WTC11 (cell line): ENCODE measurements at regions not wholly inside any gene's neighbourhood (a gene's known extent, or its start where the extent isn't known, plus 50 kb on each side); places are given as distances from the start of the nearest gene placed in this dataset.

ENCODE experiments used
- ATAC-seq: fragments of 200-7000 bp; cut with Tn5 transposase; 2 replicates; pipeline ENCODE4 v1.10.0; 2021; ENCODE audit warnings: mild to moderate bottlenecking, moderate library complexity
- CTCF ChIA-PET: fragments of 300-600 bp; sonication (Branson Sonifier 250); formaldehyde crosslinking; loops from one replicate; lab custom pipeline; 2021; ENCODE audit warnings: antibody characterized with exemption; lab: Charles Lee
- POLR2A ChIA-PET: fragments of 350-600 bp; sonication (Branson Sonifier 250); formaldehyde crosslinking; loops from one replicate; lab custom pipeline; 2021; ENCODE audit warnings: antibody characterized with exemption; lab: Charles Lee
- DNase-seq: peaks from one replicate; pipeline ENCODE4 v3.0.0; 2021; ENCODE audit warnings: low spot score
- H3K27ac Mint-ChIP-seq: 2 replicates; pipeline ENCODE4 v1.8.0; 2021; ENCODE audit warnings: mixed read lengths
- H3K27me3 Mint-ChIP-seq: 2 replicates; pipeline ENCODE4 v1.8.0; 2021; ENCODE audit warnings: low read depth, mild to moderate bottlenecking, moderate library complexity, mixed read lengths
- H3K36me3 Mint-ChIP-seq: 2 replicates; pipeline ENCODE4 v1.8.0; 2021; ENCODE audit warnings: mixed read lengths
- H3K4me1 Mint-ChIP-seq: 2 replicates; pipeline ENCODE4 v1.8.0; 2022; ENCODE audit warnings: mixed read lengths
- H3K4me3 Mint-ChIP-seq: 2 replicates; pipeline ENCODE4 v1.8.0; 2021; ENCODE audit warnings: mild to moderate bottlenecking, moderate library complexity, mixed read lengths
- H3K9me3 Mint-ChIP-seq: 2 replicates; pipeline ENCODE4 v1.8.0; 2021; ENCODE audit warnings: mixed read lengths
- AR ChIP-seq: fragments of 250-450 bp; sonication (Bioruptor Pico); IDR thresholded peaks from 2 replicates; pipeline ENCODE4 v1.9.0; 2021; ENCODE audit warnings: mild to moderate bottlenecking
- ATF1 ChIP-seq: sonication (generic); formaldehyde crosslinking; IDR thresholded peaks from 2 replicates; pipeline ENCODE4 v1.8.1; 2023; ENCODE audit warnings: mild to moderate bottlenecking, moderate library complexity, missing genetic modification reagents
- ATF6 ChIP-seq: sonication (generic); formaldehyde crosslinking; IDR thresholded peaks from 2 replicates; pipeline ENCODE4 v1.8.1; 2023; ENCODE audit warnings: mild to moderate bottlenecking, missing genetic modification reagents
- CREB1 ChIP-seq: sonication (generic); formaldehyde crosslinking; IDR thresholded peaks from 2 replicates; pipeline ENCODE4 v1.8.0; 2023; ENCODE audit warnings: mild to moderate bottlenecking, missing genetic modification reagents
- E2F4 ChIP-seq: sonication (generic); formaldehyde crosslinking; IDR thresholded peaks from 2 replicates; pipeline ENCODE4 v1.8.1; 2022; ENCODE audit warnings: low read depth, mild to moderate bottlenecking, moderate library complexity, missing genetic modification reagents, borderline replicate concordance
- ESRRA ChIP-seq: sonication (generic); formaldehyde crosslinking; IDR thresholded peaks from 2 replicates; pipeline ENCODE4 v1.8.1; 2022; ENCODE audit warnings: mild to moderate bottlenecking, missing genetic modification reagents, borderline replicate concordance
- HMGA2 ChIP-seq: fragments of 250-450 bp; sonication (Bioruptor Pico); IDR thresholded peaks from 2 replicates; pipeline ENCODE4 v1.4.0; 2021; ENCODE audit warnings: mild to moderate bottlenecking, moderate library complexity
- JUN ChIP-seq: sonication (generic); formaldehyde crosslinking; IDR thresholded peaks from 2 replicates; pipeline ENCODE4 v1.8.0; 2023; ENCODE audit warnings: mild to moderate bottlenecking, missing genetic modification reagents
- NFATC4 ChIP-seq: fragments of 250-450 bp; sonication (Bioruptor Pico); IDR thresholded peaks from 2 replicates; pipeline ENCODE4 v1.9.0; 2021; ENCODE audit warnings: mild to moderate bottlenecking
- NFYB ChIP-seq: sonication (generic); formaldehyde crosslinking; conservative IDR thresholded peaks from 2 replicates; pipeline ENCODE4 v1.8.0; 2022; ENCODE audit warnings: low read depth, missing genetic modification reagents
- NR3C1 ChIP-seq: sonication (generic); formaldehyde crosslinking; conservative IDR thresholded peaks from 2 replicates; pipeline ENCODE4 v1.8.1; 2023; ENCODE audit warnings: low read depth, mild to moderate bottlenecking, missing genetic modification reagents
- RORB ChIP-seq: fragments of 250-450 bp; sonication (Bioruptor Pico); IDR thresholded peaks from 2 replicates; pipeline ENCODE4 v1.9.0; 2021; ENCODE audit warnings: mild to moderate bottlenecking
- SMAD3 ChIP-seq: sonication (generic); formaldehyde crosslinking; IDR thresholded peaks from 2 replicates; pipeline ENCODE4 v1.8.0; 2022; ENCODE audit warnings: missing genetic modification reagents, mild to moderate bottlenecking, borderline replicate concordance
- SMAD4 ChIP-seq: sonication (generic); formaldehyde crosslinking; IDR thresholded peaks from 2 replicates; pipeline ENCODE4 v1.8.0; 2022; ENCODE audit warnings: mild to moderate bottlenecking, missing genetic modification reagents
- USF2 ChIP-seq: sonication (generic); formaldehyde crosslinking; IDR thresholded peaks from 2 replicates; pipeline ENCODE4 v1.8.1; 2023; ENCODE audit warnings: mild to moderate bottlenecking, missing genetic modification reagents, moderate library complexity
- ZMAT4 ChIP-seq: fragments of 250-450 bp; sonication (Bioruptor Pico); IDR thresholded peaks from 2 replicates; pipeline ENCODE4 v1.9.0; 2021; ENCODE audit warnings: mild to moderate bottlenecking
- ZNF138 ChIP-seq: sonication (generic); formaldehyde crosslinking; conservative IDR thresholded peaks from 2 replicates; pipeline ENCODE4 v1.8.1; 2022; ENCODE audit warnings: mild to moderate bottlenecking, moderate library complexity, missing genetic modification reagents
- ZNF232 ChIP-seq: sonication (generic); formaldehyde crosslinking; IDR thresholded peaks from 2 replicates; pipeline ENCODE4 v1.8.0; 2022; ENCODE audit warnings: mild to moderate bottlenecking, missing genetic modification reagents
- ZNF416 ChIP-seq: fragments of 250-450 bp; sonication (Bioruptor Pico); IDR thresholded peaks from 2 replicates; pipeline ENCODE4 v1.9.0; 2021; ENCODE audit warnings: mild to moderate bottlenecking, inconsistent platforms
- ZNF671 ChIP-seq: fragments of 250-450 bp; sonication (Bioruptor Pico); IDR thresholded peaks from 2 replicates; pipeline ENCODE4 v1.8.0; 2021; ENCODE audit warnings: mild to moderate bottlenecking
- TF ChIP-seq, protein P1 (sequence below): sonication (generic); formaldehyde crosslinking; IDR thresholded peaks from 2 replicates; pipeline ENCODE4 v1.8.1; 2023; ENCODE audit warnings: mild to moderate bottlenecking, moderate library complexity, missing genetic modification reagents
- TF ChIP-seq, protein P2 (sequence below): fragments of 250-450 bp; sonication (Bioruptor Pico); conservative IDR thresholded peaks from 2 replicates; pipeline ENCODE4 v1.9.0; 2021; ENCODE audit warnings: mild to moderate bottlenecking
- TF ChIP-seq, protein P3 (sequence below): sonication (generic); formaldehyde crosslinking; IDR thresholded peaks from 2 replicates; pipeline ENCODE4 v1.8.1; 2022; ENCODE audit warnings: mild to moderate bottlenecking, moderate library complexity, missing genetic modification reagents
- TF ChIP-seq, protein P4 (sequence below): sonication (generic); formaldehyde crosslinking; conservative IDR thresholded peaks from 2 replicates; pipeline ENCODE4 v1.8.1; 2022; ENCODE audit warnings: mild to moderate bottlenecking, missing genetic modification reagents

- TF ChIP-seq USF2 (CRISPR knock-in tag) (no peak), JUN (CRISPR knock-in tag) (no peak), ZNF232 (CRISPR knock-in tag) (no peak), ATF1 (CRISPR knock-in tag) (no peak), CREB1 (CRISPR knock-in tag) (no peak), ZMAT4 (CRISPR knock-in tag) (no peak), NFYB (no peak), ESRRA (CRISPR knock-in tag) (no peak)
- TF ChIP-seq, protein P1, sequence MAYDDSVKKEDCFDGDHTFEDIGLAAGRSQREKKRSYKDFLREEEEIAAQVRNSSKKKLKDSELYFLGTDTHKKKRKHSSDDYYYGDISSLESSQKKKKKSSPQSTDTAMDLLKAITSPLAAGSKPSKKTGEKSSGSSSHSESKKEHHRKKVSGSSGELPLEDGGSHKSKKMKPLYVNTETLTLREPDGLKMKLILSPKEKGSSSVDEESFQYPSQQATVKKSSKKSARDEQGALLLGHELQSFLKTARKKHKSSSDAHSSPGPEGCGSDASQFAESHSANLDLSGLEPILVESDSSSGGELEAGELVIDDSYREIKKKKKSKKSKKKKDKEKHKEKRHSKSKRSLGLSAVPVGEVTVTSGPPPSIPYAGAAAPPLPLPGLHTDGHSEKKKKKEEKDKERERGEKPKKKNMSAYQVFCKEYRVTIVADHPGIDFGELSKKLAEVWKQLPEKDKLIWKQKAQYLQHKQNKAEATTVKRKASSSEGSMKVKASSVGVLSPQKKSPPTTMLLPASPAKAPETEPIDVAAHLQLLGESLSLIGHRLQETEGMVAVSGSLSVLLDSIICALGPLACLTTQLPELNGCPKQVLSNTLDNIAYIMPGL (CRISPR knock-in tag): no peak
- TF ChIP-seq, protein P2, sequence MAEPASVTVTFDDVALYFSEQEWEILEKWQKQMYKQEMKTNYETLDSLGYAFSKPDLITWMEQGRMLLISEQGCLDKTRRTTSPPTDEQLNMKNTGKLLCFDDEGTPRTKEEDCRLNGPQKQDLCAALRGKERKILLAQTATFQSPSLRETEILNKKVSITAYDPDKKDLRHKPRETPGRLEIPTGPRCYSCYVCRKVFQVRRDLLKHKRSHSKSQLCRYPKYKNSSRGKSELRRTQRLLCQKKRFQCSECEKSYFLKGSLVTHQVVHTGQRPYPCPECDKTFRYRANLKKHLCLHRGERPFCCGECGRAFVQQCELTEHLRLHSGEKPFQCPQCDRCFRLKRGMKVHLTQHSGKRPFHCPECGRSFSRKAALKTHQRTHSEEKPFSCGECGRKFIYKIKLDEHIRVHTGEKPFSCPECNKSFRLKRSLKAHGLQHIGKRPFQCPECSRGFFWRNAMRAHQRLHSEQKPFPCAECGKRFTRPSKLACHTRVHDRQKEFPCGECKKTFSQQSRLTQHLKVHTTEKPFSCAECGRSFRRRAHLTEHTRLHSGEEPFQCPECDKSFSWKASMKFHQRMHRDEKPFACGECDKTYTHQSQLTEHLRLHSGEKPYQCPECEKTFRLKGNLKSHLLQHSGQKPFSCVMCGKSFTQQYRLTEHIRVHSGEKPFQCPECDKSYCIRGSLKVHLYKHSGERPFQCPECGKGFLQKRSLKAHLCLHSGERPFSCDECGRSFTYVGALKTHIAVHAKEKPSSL (CRISPR knock-in tag): no peak
Measured at GRCh38 chr2:57894381-57894780, 152.2 kb upstream of the VRK2 start (continued).

- POLR2A ChIA-PET: interaction anchor here (0.6 kb wide), 1 partner anchor 1378 kb away, joined by 3 read pairs; no protein-coding TSS in a partner anchor
- CTCF ChIA-PET: interaction anchor here (0.6 to 1.0 kb wide), 2 partner anchors 8 to 886 kb away, joined by 3 to 4 read pairs; no protein-coding TSS in a partner anchor
- no peak for TF ChIP-seq AR (CRISPR knock-in tag)
- no peak for TF ChIP-seq SMAD4 (CRISPR knock-in tag)
- no peak for TF ChIP-seq ZNF671 (CRISPR knock-in tag)
- no peak for TF ChIP-seq NFATC4
- no peak for TF ChIP-seq USF2 (CRISPR knock-in tag)
- TF ChIP-seq HMGA2 (CRISPR knock-in tag): no peak
- TF ChIP-seq ZNF138 (CRISPR knock-in tag): no peak
- no peak for TF ChIP-seq RORB (CRISPR knock-in tag)
- no peak for TF ChIP-seq ATF6 (CRISPR knock-in tag)
- TF ChIP-seq, protein P3, sequence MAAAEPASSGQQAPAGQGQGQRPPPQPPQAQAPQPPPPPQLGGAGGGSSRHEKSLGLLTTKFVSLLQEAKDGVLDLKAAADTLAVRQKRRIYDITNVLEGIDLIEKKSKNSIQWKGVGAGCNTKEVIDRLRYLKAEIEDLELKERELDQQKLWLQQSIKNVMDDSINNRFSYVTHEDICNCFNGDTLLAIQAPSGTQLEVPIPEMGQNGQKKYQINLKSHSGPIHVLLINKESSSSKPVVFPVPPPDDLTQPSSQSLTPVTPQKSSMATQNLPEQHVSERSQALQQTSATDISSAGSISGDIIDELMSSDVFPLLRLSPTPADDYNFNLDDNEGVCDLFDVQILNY (CRISPR knock-in tag): no peak
- TF ChIP-seq SMAD3 (CRISPR knock-in tag): no peak
- no peak for TF ChIP-seq ZNF416 (CRISPR knock-in tag)
- no peak for TF ChIP-seq NR3C1 (CRISPR knock-in tag)
- TF ChIP-seq E2F4 (CRISPR knock-in tag): no peak
- TF ChIP-seq, protein P4, sequence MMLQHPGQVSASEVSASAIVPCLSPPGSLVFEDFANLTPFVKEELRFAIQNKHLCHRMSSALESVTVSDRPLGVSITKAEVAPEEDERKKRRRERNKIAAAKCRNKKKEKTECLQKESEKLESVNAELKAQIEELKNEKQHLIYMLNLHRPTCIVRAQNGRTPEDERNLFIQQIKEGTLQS (CRISPR knock-in tag): no peak
- no peak for TF ChIP-seq ZNF232 (CRISPR knock-in tag)
- TF ChIP-seq CREB1 (CRISPR knock-in tag): no peak
Measured at GRCh38 chr2:57897920-57898319, 148.7 kb upstream of the VRK2 start.

More at GRCh38 chr2:57897920-57898319, 148.7 kb upstream of the VRK2 start:
- Mint-ChIP-seq H3K4me3 (no peak overlapping the region), H3K27me3 (no peaks in the 10 kb centered on the region), H3K4me1 (peaks cover 11% of the 10 kb centered on the region), H3K27ac (no peak overlapping the region), H3K36me3 (no peaks in the 10 kb centered on the region), H3K9me3 (no peaks in the 10 kb centered on the region)
- DNase-seq: no peak
- ATAC-seq: no peak
